HepG2 (cell line): ENCODE measurements at regions not wholly inside any gene's neighbourhood (a gene's known extent, or its start where the extent isn't known, plus 50 kb on each side); places are given as distances from the start of the nearest gene placed in this dataset.

Experiments
- ATAC-seq: fragments of 200-7000 bp; cut with Tn5 transposase; 3 replicates; pipeline ENCODE4 v1.9.1; 2020; ENCODE audit warnings: mild to moderate bottlenecking, moderate library complexity
- BruUV-seq: library from RNA; stranded (reverse); fragments of 400-500 nt; replicated peaks from 2 replicates; lab custom pipeline; 2021; lab: Mats Ljungman, UMichigan
- CTCF ChIA-PET: fragments of 300-600 bp; formaldehyde crosslinking; extraction: SDS; loops from one replicate; lab custom pipeline; 2021; ENCODE audit warnings: low total read pairs, inconsistent platforms, low intra/inter-chr PET ratio; lab: Yijun Ruan, JAX
- POLR2A ChIA-PET: fragments of 350-600 bp; sonication (Branson Sonifier 250); formaldehyde crosslinking; loops from one replicate; lab custom pipeline; 2020; ENCODE audit warnings: antibody characterized with exemption, inconsistent platforms; lab: Yijun Ruan, JAX
- DNase-seq: peaks from one replicate; pipeline ENCODE4 v3.0.0-alpha.2; 2015; ENCODE audit warnings: low spot score
- FAIRE-seq: peaks from 3 replicates; lab custom pipeline; 2011; peaks lifted over from hg19 to GRCh38; lab: Jason Lieb, UNC
- H2AFZ ChIP-seq: one replicate; pipeline ENCODE4 v1.6.1; 2011; ENCODE audit warnings: low read length, inconsistent platforms
- H3K27ac ChIP-seq: fragments of 300-600 bp; 3 replicates; pipeline ENCODE4 v1.8.0; 2011; ENCODE audit warnings: mixed run types, mild to moderate bottlenecking, mixed read lengths, low read length, inconsistent platforms; ENCODE audit not compliant: insufficient read depth; ENCODE audit errors: extremely low read length
- H3K27me3 ChIP-seq, 2 experiments: fragments of 200-600 bp in 1 of 2; 2 replicates in 1 of 2; 3 replicates in 1 of 2; pipeline versions ENCODE4 v1.6.0 to v1.8.0; 2011; ENCODE audit warnings: low read length in 2 of 2, mild to moderate bottlenecking in 2 of 2, moderate library complexity in 2 of 2, inconsistent platforms in 1 of 2; ENCODE audit not compliant: insufficient read depth in 2 of 2, control insufficient read depth in 1 of 2
- H3K36me3 ChIP-seq, 2 experiments: fragments of 200-600 bp in 1 of 2; replicated peaks in 1 of 2; 2 replicates in 1 of 2; 3 replicates in 1 of 2; pipeline versions ENCODE4 v1.5.1 to v1.8.0; 2011; ENCODE audit warnings: low read length in 2 of 2, inconsistent platforms in 1 of 2; ENCODE audit not compliant: insufficient read depth in 2 of 2, control insufficient read depth in 1 of 2
- H3K4me1 ChIP-seq: 2 replicates; pipeline ENCODE4 v1.5.1; 2012; ENCODE audit warnings: low read length, inconsistent platforms; ENCODE audit not compliant: insufficient read depth
- H3K4me2 ChIP-seq: 2 replicates; pipeline ENCODE4 v1.6.0; 2011; ENCODE audit warnings: low read depth, low read length, inconsistent platforms
- H3K4me3 ChIP-seq, 3 experiments: fragments of 200-600 bp in 1 of 3; sonication (generic), shearing (Covaris generic) in 1 of 3; replicated peaks in 1 of 3; 2 replicates each; pipeline ENCODE4 v1.5.1; 2011 to 2016; ENCODE audit warnings: low read length in 3 of 3, inconsistent platforms in 2 of 3, low read depth in 2 of 3, mild to moderate bottlenecking in 2 of 3, control low read depth in 1 of 3, mixed read lengths in 1 of 3; ENCODE audit not compliant: insufficient read depth in 1 of 3
- H3K79me2 ChIP-seq: one replicate; pipeline ENCODE4 v1.6.1; 2011; ENCODE audit warnings: low read length, inconsistent platforms; ENCODE audit not compliant: insufficient read depth
- H3K9ac ChIP-seq: 2 replicates; pipeline ENCODE4 v1.6.0; 2011; ENCODE audit warnings: mild to moderate bottlenecking, low read depth, low read length, inconsistent platforms; ENCODE audit not compliant: insufficient read depth
- H3K9me3 ChIP-seq: 2 replicates; pipeline ENCODE4 v1.5.1; 2012; ENCODE audit warnings: mild to moderate bottlenecking, low read length
- H4K20me1 ChIP-seq: 2 replicates; pipeline ENCODE4 v1.6.0; 2011; ENCODE audit warnings: inconsistent platforms, mild to moderate bottlenecking, low read length, moderate library complexity; ENCODE audit not compliant: insufficient read depth
- FOXM1 ChIP-seq: sonication (generic); formaldehyde crosslinking; IDR thresholded peaks from 2 replicates; pipeline ENCODE4 v1.5.0; 2020; ENCODE audit warnings: missing genetic modification reagents
- HMGA1 ChIP-seq: sonication (generic); formaldehyde crosslinking; conservative IDR thresholded peaks from 2 replicates; pipeline ENCODE4 v1.4.0; 2020; ENCODE audit warnings: missing genetic modification reagents
- HOXD1 ChIP-seq: sonication (generic); formaldehyde crosslinking; IDR thresholded peaks from 2 replicates; pipeline ENCODE4 v1.5.0; 2020; ENCODE audit warnings: missing genetic modification reagents
- PHB2 ChIP-seq: fragments of 450-650 bp; IDR thresholded peaks from 2 replicates; pipeline ENCODE4 v1.6.1; 2018; ENCODE audit not compliant: partially characterized antibody
- RAD21 ChIP-seq: fragments of 450-650 bp; formaldehyde crosslinking; IDR thresholded peaks from 2 replicates; pipeline ENCODE4 v1.5.0; 2020; ENCODE audit warnings: mild to moderate bottlenecking
- SOX13 ChIP-seq, 3 experiments: fragments of 450-650 bp in 1 of 3; sonication (generic) in 1 of 3; formaldehyde crosslinking in 1 of 3; IDR thresholded peaks in 2 of 3; conservative IDR thresholded peaks in 1 of 3; 2 replicates each; pipeline versions ENCODE4 v1.5.0 to v1.6.1; 2016 to 2020; ENCODE audit warnings: antibody characterized with exemption in 1 of 3, mild to moderate bottlenecking in 1 of 3, missing compliant biosample characterization in 1 of 3, missing genetic modification reagents in 1 of 3, moderate library complexity in 1 of 3
- SRSF9 ChIP-seq: fragments of 200-400 bp; formaldehyde crosslinking; IDR thresholded peaks from 2 replicates; pipeline ENCODE4 v1.6.1; 2018; ENCODE audit warnings: borderline replicate concordance, mild to moderate bottlenecking, low read depth, low read length; ENCODE audit not compliant: insufficient read depth, poor library complexity, severe bottlenecking
- ZKSCAN5 ChIP-seq: sonication (generic); formaldehyde crosslinking; IDR thresholded peaks from 2 replicates; pipeline ENCODE4 v1.5.1; 2020; ENCODE audit warnings: mild to moderate bottlenecking, missing genetic modification reagents
- ZMYM3 ChIP-seq: sonication (generic); formaldehyde crosslinking; IDR thresholded peaks from 2 replicates; pipeline ENCODE4 v1.5.1; 2020; ENCODE audit warnings: mild to moderate bottlenecking, missing genetic modification reagents
- ZNF3 ChIP-seq: IDR thresholded peaks from 2 replicates; pipeline ENCODE4 v1.7.0; 2017; ENCODE audit warnings: inconsistent platforms
- ZNF34 ChIP-seq: sonication (generic); formaldehyde crosslinking; IDR thresholded peaks from 2 replicates; pipeline ENCODE4 v1.4.0; 2020; ENCODE audit warnings: mild to moderate bottlenecking, missing genetic modification reagents, borderline replicate concordance
- ZNF441 ChIP-seq: sonication (generic); formaldehyde crosslinking; IDR thresholded peaks from 2 replicates; pipeline ENCODE4 v1.7.0; 2021; ENCODE audit warnings: missing genetic modification reagents, borderline replicate concordance
- WGBS: methylation state at CpG from one replicate; pipeline ENCODE4 v1.1.6; 2017; ENCODE audit warnings: low lambda C conversion rate; 5-methylcytosine and 5-hydroxymethylcytosine counted together
- in situ Hi-C: cut with HindIII; loops from 2 replicates; pipeline ENCODE4 v1.10.0; 2017; ENCODE audit warnings: low pct_unique_long_range_greater_than_20kb; ENCODE audit not compliant: extremely low pct_ligation_motif_present
- intact Hi-C: fragments of 100-400 bp; cut with micrococcal nuclease; formaldehyde crosslinking; loops from one replicate; pipeline ENCODE4 v1.10.0; 2022; ENCODE audit not compliant: unreplicated experiment
- TF ChIP-seq, protein P1 (sequence below): fragments of 450-650 bp; IDR thresholded peaks from 2 replicates; pipeline ENCODE4 v1.6.1; 2017; ENCODE audit warnings: mild to moderate bottlenecking
- TF ChIP-seq, protein P2 (sequence below): sonication (generic); formaldehyde crosslinking; IDR thresholded peaks from 2 replicates; pipeline ENCODE4 v1.5.1; 2020; ENCODE audit warnings: mild to moderate bottlenecking, missing genetic modification reagents, moderate library complexity

DNA sequence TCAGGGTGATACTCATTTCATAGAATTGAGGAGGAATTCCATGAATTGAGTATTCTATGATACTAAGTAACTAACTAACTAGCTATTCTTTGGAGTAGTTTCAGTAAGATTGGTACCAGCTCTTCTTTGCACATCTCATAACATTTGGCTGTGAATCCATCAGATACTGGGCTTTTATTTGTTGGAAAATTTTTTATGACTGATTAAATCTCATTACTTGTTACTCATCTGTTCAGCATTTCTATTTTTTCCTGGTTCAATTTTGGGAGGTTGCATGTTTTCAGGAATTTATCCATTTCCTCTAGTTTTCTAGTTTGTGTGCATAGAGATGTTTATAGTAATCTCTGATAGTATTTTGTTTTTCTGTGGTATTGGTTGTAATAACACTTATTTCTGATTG, 70.8 kb upstream of the FREM3 start (continued):
- no peak for TF ChIP-seq RAD21
- TF ChIP-seq HMGA1 (CRISPR knock-in tag), result no peak

DNA sequence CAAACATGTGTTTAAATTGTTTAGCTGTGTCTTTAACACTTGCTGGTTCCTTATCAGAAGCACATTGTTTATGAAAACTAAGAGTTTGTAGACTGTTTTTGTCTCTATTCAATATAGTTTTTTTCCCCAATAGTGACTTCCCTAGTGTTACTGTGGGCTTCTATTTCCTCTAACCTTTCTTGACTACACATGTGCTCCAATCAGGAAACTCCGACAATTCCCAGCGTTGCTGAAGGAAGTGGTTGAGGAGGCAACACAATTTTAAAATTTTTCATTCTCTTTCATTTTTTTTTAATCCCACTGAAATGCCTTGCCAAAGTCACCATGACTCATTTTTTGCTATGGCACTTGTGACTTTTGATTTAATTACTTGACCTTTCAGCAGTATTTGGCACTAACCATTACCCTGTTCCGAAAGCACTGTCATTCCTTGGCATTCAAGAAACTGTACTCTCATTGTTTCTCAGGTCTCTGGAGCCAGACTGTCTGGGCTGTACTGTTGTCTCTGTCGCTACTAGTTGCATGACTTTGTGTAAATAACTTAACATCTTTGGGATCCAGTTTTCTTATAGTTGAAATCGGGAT, 67.6 kb upstream of the FREM3 start:
- Histone ChIP-seq H3K4me3 (no peak overlapping the region), H2AFZ (no peak overlapping the region), H3K27me3 (no peaks in the 10 kb centered on the region)
- TF ChIP-seq, protein P1, sequence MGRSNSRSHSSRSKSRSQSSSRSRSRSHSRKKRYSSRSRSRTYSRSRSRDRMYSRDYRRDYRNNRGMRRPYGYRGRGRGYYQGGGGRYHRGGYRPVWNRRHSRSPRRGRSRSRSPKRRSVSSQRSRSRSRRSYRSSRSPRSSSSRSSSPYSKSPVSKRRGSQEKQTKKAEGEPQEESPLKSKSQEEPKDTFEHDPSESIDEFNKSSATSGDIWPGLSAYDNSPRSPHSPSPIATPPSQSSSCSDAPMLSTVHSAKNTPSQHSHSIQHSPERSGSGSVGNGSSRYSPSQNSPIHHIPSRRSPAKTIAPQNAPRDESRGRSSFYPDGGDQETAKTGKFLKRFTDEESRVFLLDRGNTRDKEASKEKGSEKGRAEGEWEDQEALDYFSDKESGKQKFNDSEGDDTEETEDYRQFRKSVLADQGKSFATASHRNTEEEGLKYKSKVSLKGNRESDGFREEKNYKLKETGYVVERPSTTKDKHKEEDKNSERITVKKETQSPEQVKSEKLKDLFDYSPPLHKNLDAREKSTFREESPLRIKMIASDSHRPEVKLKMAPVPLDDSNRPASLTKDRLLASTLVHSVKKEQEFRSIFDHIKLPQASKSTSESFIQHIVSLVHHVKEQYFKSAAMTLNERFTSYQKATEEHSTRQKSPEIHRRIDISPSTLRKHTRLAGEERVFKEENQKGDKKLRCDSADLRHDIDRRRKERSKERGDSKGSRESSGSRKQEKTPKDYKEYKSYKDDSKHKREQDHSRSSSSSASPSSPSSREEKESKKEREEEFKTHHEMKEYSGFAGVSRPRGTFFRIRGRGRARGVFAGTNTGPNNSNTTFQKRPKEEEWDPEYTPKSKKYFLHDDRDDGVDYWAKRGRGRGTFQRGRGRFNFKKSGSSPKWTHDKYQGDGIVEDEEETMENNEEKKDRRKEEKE, result no peak
- TF ChIP-seq PHB2, result no peak
- TF ChIP-seq FOXM1 (CRISPR knock-in tag), result no peak
- no peak for TF ChIP-seq ZNF34 (CRISPR knock-in tag)
- no peak for TF ChIP-seq SOX13 (IDR thresholded peaks at IDR 0.05)
- TF ChIP-seq SOX13 (CRISPR knock-in tag; conservative IDR thresholded peaks at IDR 0.05 in 1 of 2, IDR thresholded peaks at IDR 0.05 in 1 of 2), result no peak
- TF ChIP-seq ZNF3, result no peak
- TF ChIP-seq, protein P2, sequence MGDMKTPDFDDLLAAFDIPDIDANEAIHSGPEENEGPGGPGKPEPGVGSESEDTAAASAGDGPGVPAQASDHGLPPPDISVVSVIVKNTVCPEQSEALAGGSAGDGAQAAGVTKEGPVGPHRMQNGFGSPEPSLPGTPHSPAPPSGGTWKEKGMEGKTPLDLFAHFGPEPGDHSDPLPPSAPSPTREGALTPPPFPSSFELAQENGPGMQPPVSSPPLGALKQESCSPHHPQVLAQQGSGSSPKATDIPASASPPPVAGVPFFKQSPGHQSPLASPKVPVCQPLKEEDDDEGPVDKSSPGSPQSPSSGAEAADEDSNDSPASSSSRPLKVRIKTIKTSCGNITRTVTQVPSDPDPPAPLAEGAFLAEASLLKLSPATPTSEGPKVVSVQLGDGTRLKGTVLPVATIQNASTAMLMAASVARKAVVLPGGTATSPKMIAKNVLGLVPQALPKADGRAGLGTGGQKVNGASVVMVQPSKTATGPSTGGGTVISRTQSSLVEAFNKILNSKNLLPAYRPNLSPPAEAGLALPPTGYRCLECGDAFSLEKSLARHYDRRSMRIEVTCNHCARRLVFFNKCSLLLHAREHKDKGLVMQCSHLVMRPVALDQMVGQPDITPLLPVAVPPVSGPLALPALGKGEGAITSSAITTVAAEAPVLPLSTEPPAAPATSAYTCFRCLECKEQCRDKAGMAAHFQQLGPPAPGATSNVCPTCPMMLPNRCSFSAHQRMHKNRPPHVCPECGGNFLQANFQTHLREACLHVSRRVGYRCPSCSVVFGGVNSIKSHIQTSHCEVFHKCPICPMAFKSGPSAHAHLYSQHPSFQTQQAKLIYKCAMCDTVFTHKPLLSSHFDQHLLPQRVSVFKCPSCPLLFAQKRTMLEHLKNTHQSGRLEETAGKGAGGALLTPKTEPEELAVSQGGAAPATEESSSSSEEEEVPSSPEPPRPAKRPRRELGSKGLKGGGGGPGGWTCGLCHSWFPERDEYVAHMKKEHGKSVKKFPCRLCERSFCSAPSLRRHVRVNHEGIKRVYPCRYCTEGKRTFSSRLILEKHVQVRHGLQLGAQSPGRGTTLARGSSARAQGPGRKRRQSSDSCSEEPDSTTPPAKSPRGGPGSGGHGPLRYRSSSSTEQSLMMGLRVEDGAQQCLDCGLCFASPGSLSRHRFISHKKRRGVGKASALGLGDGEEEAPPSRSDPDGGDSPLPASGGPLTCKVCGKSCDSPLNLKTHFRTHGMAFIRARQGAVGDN, result no peak
- TF ChIP-seq HOXD1 (CRISPR knock-in tag), result no peak
- TF ChIP-seq SRSF9, result no peak
- no peak for TF ChIP-seq ZMYM3 (CRISPR knock-in tag)
- TF ChIP-seq ZNF441 (CRISPR knock-in tag), result no peak
- TF ChIP-seq ZKSCAN5 (CRISPR knock-in tag), result no peak
- TF ChIP-seq, all 625 proteins: peak for 0
- Histone ChIP-seq H3K79me2 (no peaks in the 10 kb centered on the region), H3K9ac (no peak overlapping the region), H4K20me1 (no peaks in the 10 kb centered on the region), H3K36me3 (no peaks in the 10 kb centered on the region), H3K9me3 (no peaks in the 10 kb centered on the region), H3K27ac (no peak overlapping the region), H3K4me1 (no peaks in the 10 kb centered on the region), H3K4me2 (no peak overlapping the region)
- no TSS peak for BruUV-seq
- FAIRE-seq (no peak), ATAC-seq (no peak), DNase-seq (no peak)
- CTCF ChIA-PET, result no interaction called here
- intact Hi-C loops, result no loop called here
- in situ Hi-C loops, result no loop called here
- POLR2A ChIA-PET, result no interaction called here
- 2% methylated on average over 5 of the region's 5 CpGs for WGBS
